ENCODE measurements at regions not wholly inside any gene's neighbourhood (a gene's known extent, or its start where the extent isn't known, plus 50 kb on each side); places are given as distances from the start of the nearest gene placed in this dataset.

GRCh38 chr10:131537281-131537680 lies 225.8 kb upstream of the TCERG1L start:
- no peak overlapping the region for H3K27ac ChIP-seq (ENCODE audit: control insufficient read depth, insufficient read depth)
- no peaks in the 10 kb centered on the region for H3K9me3 ChIP-seq (replicated peaks; ENCODE audit: control insufficient read depth, insufficient read depth, low read length)
- intact Hi-C loops (cut with micrococcal nuclease; ENCODE audit: unreplicated experiment): no loop called here
- ChIA-PET SMC1A (ENCODE audit: uncharacterized antibody, unreplicated experiment) (no interaction called here), POLR2A (no interaction called here), RAD21 (ENCODE audit: unreplicated experiment) (no interaction called here), CTCF (no interaction called here)
- no peak overlapping the region for H3K4me3 ChIP-seq
- no TSS peak for BruUV-seq (replicated peaks)
- TF ChIP-seq PBX3 (IDR thresholded peaks at IDR 0.05; ENCODE audit: insufficient replicate concordance, low read depth, low read length) (no peak), JUND (IDR thresholded peaks at IDR 0.05; ENCODE audit: low read depth, low read length) (no peak), SUPT20H (IDR thresholded peaks at IDR 0.05; ENCODE audit: borderline replicate concordance, control insufficient read depth, low read depth, low read length) (no peak), LARP7 (IDR thresholded peaks at IDR 0.05) (no peak), USF1 (IDR thresholded peaks at IDR 0.05; ENCODE audit: borderline replicate concordance, extremely low read length, insufficient read depth, low read depth, low read length) (no peak), PKNOX1 (IDR thresholded peaks at IDR 0.05) (no peak), NR2F1 (conservative IDR thresholded peaks at IDR 0.05) (no peak), KLF5 (IDR thresholded peaks at IDR 0.05; ENCODE audit: partially characterized antibody) (no peak)
- H3K4me1 ChIP-seq (ENCODE audit: control insufficient read depth, insufficient read depth, low read length): no peaks in the 10 kb centered on the region
- H3K36me3 ChIP-seq (ENCODE audit: control insufficient read depth in 2 of 2, insufficient read depth in 2 of 2, low read length in 1 of 2): no peaks in the 10 kb centered on the region
- no peak overlapping the region for H3K9ac ChIP-seq (ENCODE audit: control insufficient read depth, insufficient read depth, low read length)
- 0% methylated on average over 1 of the region's 1 CpG for WGBS (ENCODE audit: insufficient coverage, insufficient replicate concordance, low lambda C conversion rate, missing lambda C conversion rate)
- no peak overlapping the region for H3K4me2 ChIP-seq (ENCODE audit: control insufficient read depth, insufficient read depth)
- ATAC-seq: no peak
- H4K20me1 ChIP-seq (ENCODE audit: control insufficient read depth, insufficient read depth): no peaks in the 10 kb centered on the region
- in situ Hi-C loops (cut with MboI): no loop called here
- no peak for FAIRE-seq
- H2AFZ ChIP-seq (ENCODE audit: control insufficient read depth, low read depth, low read length): no peak overlapping the region
- DNase-seq (ENCODE audit: low read depth, low spot score): no peak
- no peaks in the 10 kb centered on the region for H3K27me3 ChIP-seq (replicated peaks in 1 of 2; ENCODE audit: control insufficient read depth in 2 of 2, insufficient read depth in 2 of 2, low read length in 1 of 2)
- H3K79me2 ChIP-seq (ENCODE audit: control insufficient read depth, insufficient read depth, low read length): no peaks in the 10 kb centered on the region
